BLaER1 (cell line): ENCODE measurements at regions not wholly inside any gene's neighbourhood (a gene's known extent, or its start where the extent isn't known, plus 50 kb on each side); places are given as distances from the start of the nearest gene placed in this dataset.

ENCODE experiments used
- H3K27ac ChIP-seq: shearing (Covaris generic); formaldehyde crosslinking; 2 replicates; pipeline ENCODE4 v1.8.1; 2022
- H3K27me3 ChIP-seq: shearing (Covaris generic); formaldehyde crosslinking; 2 replicates; pipeline ENCODE4 v1.8.1; 2022
- H3K36me3 ChIP-seq: shearing (Covaris generic); formaldehyde crosslinking; 2 replicates; pipeline ENCODE4 v1.8.1; 2022
- H3K4me1 ChIP-seq: shearing (Covaris generic); formaldehyde crosslinking; 2 replicates; pipeline ENCODE4 v1.8.1; 2022
- H3K4me2 ChIP-seq: shearing (Covaris generic); formaldehyde crosslinking; 2 replicates; pipeline ENCODE4 v1.8.1; 2022
- H3K4me3 ChIP-seq: shearing (Covaris generic); formaldehyde crosslinking; 2 replicates; pipeline ENCODE4 v1.8.1; 2022
- H3K9ac ChIP-seq: shearing (Covaris generic); formaldehyde crosslinking; 2 replicates; pipeline ENCODE4 v1.8.1; 2022
- H3K9me3 ChIP-seq: shearing (Covaris generic); formaldehyde crosslinking; 2 replicates; pipeline ENCODE4 v1.8.1; 2022
- H4K20me1 ChIP-seq: shearing (Covaris generic); formaldehyde crosslinking; 2 replicates; pipeline ENCODE4 v1.8.1; 2022
- Cebpa-rat ChIP-seq: shearing (Covaris generic); IDR thresholded peaks from 2 replicates; pipeline ENCODE4 v1.8.1; 2022

DNA sequence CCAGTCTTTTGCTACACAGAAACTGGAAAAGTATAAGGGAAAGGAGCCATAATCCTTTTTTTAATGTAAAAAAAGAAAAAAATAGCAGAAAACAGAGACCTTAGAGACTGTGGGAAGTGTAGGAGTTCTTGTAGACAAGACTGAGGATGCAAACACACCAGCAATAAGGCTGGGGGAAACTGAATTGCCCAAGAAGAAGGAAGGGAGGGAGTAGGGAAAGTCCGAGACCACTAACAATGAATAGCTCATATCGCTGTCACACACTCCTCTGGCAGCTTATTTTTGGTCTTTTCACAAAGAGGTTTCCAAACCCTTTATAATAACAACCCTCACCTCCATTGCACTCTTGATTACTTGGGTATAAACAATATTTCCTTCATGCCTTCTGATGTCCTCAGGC is 952.0 kb downstream of the SLITRK5 start:
- H3K4me1 ChIP-seq = peaks cover 6% of the 10 kb centered on the region; the same call in 1 of the 2 replicates

DNA sequence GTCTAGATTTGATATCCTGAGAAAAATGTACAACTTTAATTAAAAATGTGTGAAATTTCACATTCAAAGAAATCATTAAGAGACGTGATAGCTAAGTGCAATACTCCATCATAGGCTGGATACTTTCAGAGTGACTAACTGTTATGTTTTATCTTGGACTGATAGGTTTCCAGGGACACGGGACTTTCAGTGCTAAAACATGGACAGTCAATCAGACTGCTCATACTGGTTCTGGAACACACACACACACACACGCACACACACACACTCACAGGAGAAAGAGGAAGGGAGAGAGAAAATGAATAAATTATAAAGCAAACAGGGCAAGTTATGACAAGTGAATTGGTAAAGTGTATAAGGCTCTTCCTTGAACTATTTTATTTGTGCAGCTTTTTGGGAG is 955.9 kb downstream of the SLITRK5 start:
- Histone ChIP-seq H3K9ac (no peak overlapping the region), H3K4me1 (peaks cover 6% of the 10 kb centered on the region; the same call in 1 of the 2 replicates), H3K9me3 (peaks cover 10% of the 10 kb centered on the region), H4K20me1 (no peaks in the 10 kb centered on the region), H3K4me3 (no peak overlapping the region), H3K27ac (no peak overlapping the region), H3K4me2 (no peak overlapping the region), H3K36me3 (no peaks in the 10 kb centered on the region), H3K27me3 (no peaks in the 10 kb centered on the region)
- no peak for TF ChIP-seq Cebpa-rat

More for the DNA sequence above, 952.0 kb downstream of the SLITRK5 start:
- H3K27ac ChIP-seq = no peak overlapping the region
- H3K27me3 ChIP-seq = no peaks in the 10 kb centered on the region
- peaks cover 10% of the 10 kb centered on the region for H3K9me3 ChIP-seq
- no peak for TF ChIP-seq Cebpa-rat
- no peak overlapping the region for H3K4me3 ChIP-seq
- H3K9ac ChIP-seq = no peak overlapping the region
- no peaks in the 10 kb centered on the region for H3K36me3 ChIP-seq
- H3K4me2 ChIP-seq = no peak overlapping the region
- no peaks in the 10 kb centered on the region for H4K20me1 ChIP-seq

DNA sequence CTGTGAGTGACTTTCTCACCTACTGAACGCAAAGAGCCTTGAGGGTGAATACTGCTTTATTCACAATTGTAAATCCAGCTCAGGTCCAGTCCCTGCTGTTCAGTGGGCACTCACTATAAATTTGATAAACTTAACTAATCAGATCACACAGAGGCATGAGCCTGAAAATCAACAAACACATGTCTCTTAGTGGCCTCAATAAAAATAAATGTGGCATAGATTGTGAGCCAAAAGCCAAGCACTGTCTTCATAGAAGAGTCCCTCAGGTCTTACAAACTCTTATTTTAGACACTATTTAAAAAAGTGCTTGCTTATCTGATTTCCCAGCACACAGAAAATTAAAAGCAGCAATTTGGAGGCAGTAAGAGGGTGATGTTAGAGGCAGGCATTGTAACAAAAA is 957.7 kb downstream of the SLITRK5 start:
- Histone ChIP-seq H3K27ac (no peak overlapping the region), H3K9ac (no peak overlapping the region), H3K4me1 (no peaks in the 10 kb centered on the region), H3K9me3 (peaks cover 3% of the 10 kb centered on the region; the same call in 1 of the 2 replicates), H4K20me1 (no peaks in the 10 kb centered on the region), H3K4me3 (no peak overlapping the region), H3K36me3 (no peaks in the 10 kb centered on the region), H3K4me2 (no peak overlapping the region), H3K27me3 (no peaks in the 10 kb centered on the region)
- no peak for TF ChIP-seq Cebpa-rat

DNA sequence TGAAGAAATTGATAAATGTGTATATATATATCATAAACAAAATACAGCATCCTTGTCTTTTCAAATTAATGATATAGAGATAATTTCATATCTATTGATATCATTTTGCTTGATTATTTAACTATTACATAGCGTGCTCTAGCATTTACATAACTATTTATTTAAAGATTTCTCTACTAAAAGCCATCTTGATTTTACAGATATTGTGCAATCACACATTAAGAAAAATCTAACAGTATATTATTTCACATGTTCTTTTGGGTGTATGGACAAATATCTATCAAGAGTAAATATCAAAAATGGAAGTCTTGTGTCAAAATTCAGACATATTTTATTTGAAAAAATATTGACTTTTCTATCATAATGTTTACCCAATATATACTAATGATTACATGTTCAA is 966.8 kb downstream of the SLITRK5 start:
- no peaks in the 10 kb centered on the region for H4K20me1 ChIP-seq
- H3K27ac ChIP-seq = no peak overlapping the region
- H3K4me3 ChIP-seq = no peak overlapping the region
- no peak for TF ChIP-seq Cebpa-rat
- H3K4me2 ChIP-seq = no peak overlapping the region
- H3K36me3 ChIP-seq = no peaks in the 10 kb centered on the region
- peaks cover 6% of the 10 kb centered on the region for H3K9me3 ChIP-seq
- H3K4me1 ChIP-seq = no peaks in the 10 kb centered on the region
- no peaks in the 10 kb centered on the region for H3K27me3 ChIP-seq
- no peak overlapping the region for H3K9ac ChIP-seq

DNA sequence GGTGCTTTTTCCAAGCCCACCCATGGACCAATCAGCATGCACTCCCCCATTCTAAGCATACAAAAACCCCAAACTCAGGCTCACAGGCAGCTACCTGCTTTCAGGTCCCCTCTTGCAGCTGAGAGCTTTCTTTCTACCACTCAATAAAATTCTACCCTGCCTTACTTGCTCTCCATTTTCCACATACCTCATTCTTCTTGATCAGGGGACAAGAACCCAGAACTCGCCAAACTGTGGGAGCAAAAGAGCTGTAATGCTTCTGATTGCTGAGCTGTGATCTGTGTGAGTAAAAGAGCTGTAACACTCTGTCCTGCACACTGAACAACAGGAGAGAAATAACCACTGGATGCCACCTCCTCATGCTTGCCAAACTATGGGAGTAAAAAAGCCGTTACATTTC is 972.1 kb downstream of the SLITRK5 start:
- H3K9ac ChIP-seq = no peak overlapping the region
- no peaks in the 10 kb centered on the region for H3K27me3 ChIP-seq
- no peak overlapping the region for H3K27ac ChIP-seq
- no peak for TF ChIP-seq Cebpa-rat
- H3K36me3 ChIP-seq = no peaks in the 10 kb centered on the region
- peaks cover 29% of the 10 kb centered on the region for H3K9me3 ChIP-seq
- H4K20me1 ChIP-seq = no peaks in the 10 kb centered on the region
- H3K4me3 ChIP-seq = no peak overlapping the region
- H3K4me2 ChIP-seq = no peak overlapping the region
- 0 out of 2 replicates have a peak, but pooled peaks cover 2% of the 10 kb centered on the region for H3K4me1 ChIP-seq

DNA sequence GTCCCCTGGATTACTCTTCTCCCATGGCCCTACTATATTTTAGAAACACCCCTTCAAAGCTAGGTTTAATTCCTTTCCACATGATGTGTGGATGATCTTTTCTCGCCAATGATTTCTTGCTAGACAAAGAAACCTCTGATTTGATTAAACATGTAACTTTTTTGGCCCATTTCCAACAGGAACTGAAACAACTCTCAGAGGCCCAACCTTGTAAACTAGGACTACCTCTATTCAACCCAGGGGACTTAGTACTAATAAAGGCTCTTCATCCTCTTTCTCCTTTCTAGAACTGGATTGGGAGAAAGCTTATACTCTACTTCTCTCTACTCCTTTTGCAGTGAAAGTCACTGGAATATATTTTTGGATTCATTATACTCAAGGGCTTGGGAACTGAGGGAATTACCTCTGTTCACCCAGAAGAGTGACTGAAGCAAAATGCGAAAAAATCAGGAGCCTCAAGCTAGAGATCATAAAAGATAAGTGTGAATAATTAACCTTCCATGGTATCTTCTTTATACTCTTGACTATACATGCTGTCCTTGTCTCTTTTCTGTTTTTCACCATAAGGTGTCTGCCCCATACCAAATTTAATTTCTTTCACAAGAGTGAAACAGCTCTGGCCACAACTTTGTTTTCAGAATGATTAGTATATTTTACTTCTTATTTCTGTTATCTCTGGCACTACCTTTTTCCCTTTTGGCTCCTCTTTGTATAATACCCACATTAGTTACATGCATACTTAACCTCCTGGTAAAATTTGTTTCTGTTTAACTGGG is 977.6 kb downstream of the SLITRK5 start:
- peaks cover 15% of the 10 kb centered on the region for H3K9me3 ChIP-seq
- H3K27me3 ChIP-seq = no peaks in the 10 kb centered on the region
- no peaks in the 10 kb centered on the region for H4K20me1 ChIP-seq
- no peaks in the 10 kb centered on the region for H3K36me3 ChIP-seq
- peaks cover 11% of the 10 kb centered on the region; the same call in 1 of the 2 replicates for H3K4me1 ChIP-seq
- no peak overlapping the region for H3K27ac ChIP-seq
- H3K9ac ChIP-seq = no peak overlapping the region
- H3K4me2 ChIP-seq = no peak overlapping the region; the same call in 1 of the 2 replicates
- no peak for TF ChIP-seq Cebpa-rat
- no peak overlapping the region for H3K4me3 ChIP-seq

DNA sequence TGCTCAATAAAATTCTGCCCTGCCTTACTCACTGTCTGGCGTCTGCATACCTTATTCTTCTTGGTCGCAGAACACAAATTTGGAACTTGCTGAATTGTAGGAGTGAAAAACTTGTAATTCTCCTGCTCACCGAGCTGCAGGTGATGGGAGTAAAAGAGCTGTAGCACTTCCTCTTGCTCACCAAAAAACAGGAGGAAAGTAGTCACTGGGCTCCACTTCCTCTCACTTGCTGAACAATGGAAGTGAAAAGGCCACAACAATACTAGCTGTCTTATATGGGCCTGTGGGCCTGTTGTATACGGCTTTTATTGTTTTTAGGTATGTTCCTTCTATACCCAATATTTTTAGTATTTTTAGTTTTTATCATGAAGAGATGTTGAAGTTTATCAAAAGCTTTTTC is 978.7 kb downstream of the SLITRK5 start:
- no peak overlapping the region for H3K9ac ChIP-seq
- H3K4me2 ChIP-seq = no peak overlapping the region
- no peaks in the 10 kb centered on the region for H3K36me3 ChIP-seq
- no peak for TF ChIP-seq Cebpa-rat
- H3K27ac ChIP-seq = no peak overlapping the region
- H4K20me1 ChIP-seq = no peaks in the 10 kb centered on the region
- no peaks in the 10 kb centered on the region for H3K27me3 ChIP-seq
- H3K4me1 ChIP-seq = peaks cover 11% of the 10 kb centered on the region; the same call in 1 of the 2 replicates
- H3K9me3 ChIP-seq = peaks cover 5% of the 10 kb centered on the region
- no peak overlapping the region for H3K4me3 ChIP-seq

DNA sequence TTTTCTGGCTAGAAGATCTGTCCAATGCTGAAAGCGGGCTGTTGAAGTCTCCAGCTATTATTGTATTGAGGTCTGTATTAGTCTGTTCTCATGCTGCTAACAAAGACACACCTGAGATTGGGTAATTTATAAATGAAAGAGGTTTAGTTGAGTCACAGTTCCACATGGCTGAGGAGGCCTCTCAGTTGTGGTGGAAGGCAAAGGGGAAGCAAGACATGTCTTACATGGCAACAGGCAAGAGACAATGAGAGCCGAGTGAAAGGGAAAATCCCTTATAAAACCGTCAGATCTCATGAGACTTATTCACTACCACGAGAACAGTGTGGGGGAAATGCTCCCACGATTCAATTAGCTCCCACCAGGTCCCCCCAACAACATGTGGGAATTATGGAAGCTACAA is 980.4 kb downstream of the SLITRK5 start:
- no peaks in the 10 kb centered on the region for H3K27me3 ChIP-seq
- H3K36me3 ChIP-seq = no peaks in the 10 kb centered on the region
- no peak overlapping the region for H3K27ac ChIP-seq
- no peak overlapping the region for H3K4me2 ChIP-seq
- no peak overlapping the region for H3K4me3 ChIP-seq
- peaks cover 11% of the 10 kb centered on the region; the same call in 1 of the 2 replicates for H3K4me1 ChIP-seq
- no peak overlapping the region for H3K9ac ChIP-seq
- TF ChIP-seq Cebpa-rat = no peak
- H4K20me1 ChIP-seq = no peaks in the 10 kb centered on the region
- H3K9me3 ChIP-seq = peaks cover 5% of the 10 kb centered on the region

DNA sequence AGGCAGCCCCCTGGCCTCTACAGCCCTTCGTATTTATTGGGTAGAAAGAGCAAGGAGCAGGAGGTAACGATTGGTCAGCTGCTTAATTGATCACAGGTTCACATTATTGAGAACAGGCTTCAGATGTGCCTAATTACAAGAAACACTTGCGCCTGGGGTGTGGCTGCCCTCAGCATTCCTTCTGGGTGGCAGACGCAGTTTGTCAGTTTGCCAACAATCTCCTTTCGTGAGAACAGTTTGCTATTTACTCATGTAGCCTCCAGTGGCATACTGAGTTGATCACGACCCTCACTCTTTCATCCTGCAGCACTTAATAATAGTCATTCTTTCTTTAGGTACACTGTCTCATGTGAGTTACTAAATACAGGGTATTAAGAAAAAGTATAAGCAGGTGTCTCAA is 985.6 kb downstream of the SLITRK5 start:
- no peak overlapping the region for H3K4me2 ChIP-seq
- no peak overlapping the region for H3K27ac ChIP-seq
- no peaks in the 10 kb centered on the region for H3K4me1 ChIP-seq
- no peaks in the 10 kb centered on the region for H4K20me1 ChIP-seq
- no peaks in the 10 kb centered on the region for H3K27me3 ChIP-seq
- no peak overlapping the region for H3K9ac ChIP-seq
- TF ChIP-seq Cebpa-rat = no peak
- H3K36me3 ChIP-seq = no peaks in the 10 kb centered on the region
- no peaks in the 10 kb centered on the region for H3K9me3 ChIP-seq
- no peak overlapping the region for H3K4me3 ChIP-seq

DNA sequence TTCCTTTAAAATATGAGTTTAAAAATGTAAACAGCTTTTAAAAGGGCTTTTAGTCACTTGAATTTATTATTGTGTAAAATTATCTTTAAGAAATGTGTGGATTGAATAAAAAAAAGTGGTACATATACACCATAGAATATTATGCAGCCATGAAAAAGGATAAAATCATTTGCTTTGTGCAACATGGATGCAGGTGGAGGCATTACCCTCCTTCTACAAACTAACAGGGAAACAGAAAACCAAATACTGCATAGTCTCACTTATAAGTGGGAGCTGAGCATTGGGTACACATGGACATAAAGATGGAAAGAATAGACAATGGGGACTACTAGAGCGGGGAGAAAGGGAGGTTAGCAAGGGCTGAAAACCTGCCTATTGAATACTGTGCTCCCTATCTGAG is 999.3 kb downstream of the SLITRK5 start:
- H3K36me3 ChIP-seq = no peaks in the 10 kb centered on the region

More for the DNA sequence above, 999.3 kb downstream of the SLITRK5 start:
- Histone ChIP-seq H4K20me1 (no peaks in the 10 kb centered on the region), H3K9ac (no peak overlapping the region), H3K27ac (no peak overlapping the region), H3K4me1 (no peaks in the 10 kb centered on the region), H3K27me3 (no peaks in the 10 kb centered on the region), H3K9me3 (no peaks in the 10 kb centered on the region), H3K4me2 (no peak overlapping the region), H3K4me3 (no peak overlapping the region)
- no peak for TF ChIP-seq Cebpa-rat
